ENCODE measurements at regions not wholly inside any gene's neighbourhood (a gene's known extent, or its start where the extent isn't known, plus 50 kb on each side); places are given as distances from the start of the nearest gene placed in this dataset.

DNA sequence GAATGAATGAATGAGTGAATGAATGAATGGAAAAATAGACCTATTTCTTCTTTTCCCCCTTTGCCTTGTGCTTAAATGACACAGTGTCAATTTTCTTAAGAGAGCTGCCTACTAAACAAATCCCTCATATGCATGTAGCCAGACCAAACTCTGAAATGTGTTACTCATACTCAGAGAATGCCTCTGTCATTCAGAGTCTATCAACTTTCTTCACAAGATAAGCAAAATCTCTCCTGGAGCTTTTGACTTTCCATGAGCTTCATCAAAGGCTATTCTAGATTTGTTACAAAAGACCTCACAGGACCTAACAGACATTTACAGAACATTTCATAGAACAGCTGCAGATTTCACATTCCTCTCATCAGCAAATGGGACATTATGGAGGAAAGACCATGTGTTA, 275.7 kb upstream of the MSX2 start:
- Histone ChIP-seq H3K9me2 (ENCODE audit: insufficient read depth) (no peaks in the 10 kb centered on the region), H2AFZ (ENCODE audit: low read depth, low read length, poor library complexity, severe bottlenecking) (no peak overlapping the region), H3K79me2 (ENCODE audit: insufficient read depth, low read length) (no peaks in the 10 kb centered on the region), H3K36me3 (ENCODE audit: control insufficient read depth in 1 of 2, insufficient read depth in 2 of 2, low read length in 2 of 2) (no peaks in the 10 kb centered on the region), H4K20me1 (ENCODE audit: insufficient read depth) (no peaks in the 10 kb centered on the region), H3K27me3 (ENCODE audit: insufficient read depth, low read length) (no peaks in the 10 kb centered on the region), H3K27ac (ENCODE audit: low read depth, low read length) (no peak overlapping the region), H3K9me3 (ENCODE audit: control insufficient read depth in 1 of 2, insufficient read depth in 1 of 2, low read depth in 1 of 2, low read length in 2 of 2) (no peaks in the 10 kb centered on the region), H3K4me3 (replicated peaks in 1 of 2; ENCODE audit: low read depth in 1 of 2, low read length in 2 of 2) (no peak overlapping the region), H3K4me1 (ENCODE audit: control insufficient read depth in 1 of 2, insufficient read depth in 2 of 2, low read length in 2 of 2) (0 out of 4 replicates have a peak, but pooled peaks cover 0 to 3% of the 10 kb centered on the region in 2 experiments), H3K9ac (ENCODE audit: low read length) (no peak overlapping the region), H3K4me2 (ENCODE audit: low read length) (no peak overlapping the region)
- BruUV-seq (replicated peaks), result no TSS peak
- ChIA-PET CTCF (no interaction called here), POLR2A (no interaction called here), RAD21 (ENCODE audit: low non-redundant PET in 1 of 2, low total read pairs in 2 of 2, uncharacterized antibody in 2 of 2, unreplicated experiment in 2 of 2) (no interaction called here)
- intact Hi-C loops (cut with micrococcal nuclease), result no loop called here
- DNase-seq (ENCODE audit: low read depth, low spot score), result no peak
- TF ChIP-seq, protein P1, sequence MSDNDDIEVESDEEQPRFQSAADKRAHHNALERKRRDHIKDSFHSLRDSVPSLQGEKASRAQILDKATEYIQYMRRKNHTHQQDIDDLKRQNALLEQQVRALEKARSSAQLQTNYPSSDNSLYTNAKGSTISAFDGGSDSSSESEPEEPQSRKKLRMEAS (IDR thresholded peaks at IDR 0.05), result no peak
- TF ChIP-seq POLR2AphosphoS5 (IDR thresholded peaks at IDR 0.05; ENCODE audit: low read depth, low read length) (no peak), EGR1 (IDR thresholded peaks at IDR 0.05; ENCODE audit: low read depth) (no peak), SP1 (IDR thresholded peaks at IDR 0.05; ENCODE audit: low read depth) (no peak), EZH2phosphoT487 (IDR thresholded peaks at IDR 0.05; ENCODE audit: borderline replicate concordance) (no peak), TCF7L2 (IDR thresholded peaks at IDR 0.05; ENCODE audit: borderline replicate concordance, extremely low read depth, insufficient read depth, insufficient read length) (no peak), ZFX (IDR thresholded peaks at IDR 0.05) (no peak), ELF1 (IDR thresholded peaks at IDR 0.05; ENCODE audit: borderline replicate concordance, low read depth) (no peak), SRF (IDR thresholded peaks at IDR 0.05; ENCODE audit: low read depth) (no peak), EZH2 (IDR thresholded peaks at IDR 0.05) (no peak), POLR2A (IDR thresholded peaks at IDR 0.05; ENCODE audit: borderline replicate concordance, extremely low read depth, insufficient read depth, insufficient read length) (no peak), RAD21 (IDR thresholded peaks at IDR 0.05; ENCODE audit: low read depth) (no peak)
- TF ChIP-seq, protein P2, sequence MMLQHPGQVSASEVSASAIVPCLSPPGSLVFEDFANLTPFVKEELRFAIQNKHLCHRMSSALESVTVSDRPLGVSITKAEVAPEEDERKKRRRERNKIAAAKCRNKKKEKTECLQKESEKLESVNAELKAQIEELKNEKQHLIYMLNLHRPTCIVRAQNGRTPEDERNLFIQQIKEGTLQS (IDR thresholded peaks at IDR 0.05), result no peak
- TF ChIP-seq, protein P3, sequence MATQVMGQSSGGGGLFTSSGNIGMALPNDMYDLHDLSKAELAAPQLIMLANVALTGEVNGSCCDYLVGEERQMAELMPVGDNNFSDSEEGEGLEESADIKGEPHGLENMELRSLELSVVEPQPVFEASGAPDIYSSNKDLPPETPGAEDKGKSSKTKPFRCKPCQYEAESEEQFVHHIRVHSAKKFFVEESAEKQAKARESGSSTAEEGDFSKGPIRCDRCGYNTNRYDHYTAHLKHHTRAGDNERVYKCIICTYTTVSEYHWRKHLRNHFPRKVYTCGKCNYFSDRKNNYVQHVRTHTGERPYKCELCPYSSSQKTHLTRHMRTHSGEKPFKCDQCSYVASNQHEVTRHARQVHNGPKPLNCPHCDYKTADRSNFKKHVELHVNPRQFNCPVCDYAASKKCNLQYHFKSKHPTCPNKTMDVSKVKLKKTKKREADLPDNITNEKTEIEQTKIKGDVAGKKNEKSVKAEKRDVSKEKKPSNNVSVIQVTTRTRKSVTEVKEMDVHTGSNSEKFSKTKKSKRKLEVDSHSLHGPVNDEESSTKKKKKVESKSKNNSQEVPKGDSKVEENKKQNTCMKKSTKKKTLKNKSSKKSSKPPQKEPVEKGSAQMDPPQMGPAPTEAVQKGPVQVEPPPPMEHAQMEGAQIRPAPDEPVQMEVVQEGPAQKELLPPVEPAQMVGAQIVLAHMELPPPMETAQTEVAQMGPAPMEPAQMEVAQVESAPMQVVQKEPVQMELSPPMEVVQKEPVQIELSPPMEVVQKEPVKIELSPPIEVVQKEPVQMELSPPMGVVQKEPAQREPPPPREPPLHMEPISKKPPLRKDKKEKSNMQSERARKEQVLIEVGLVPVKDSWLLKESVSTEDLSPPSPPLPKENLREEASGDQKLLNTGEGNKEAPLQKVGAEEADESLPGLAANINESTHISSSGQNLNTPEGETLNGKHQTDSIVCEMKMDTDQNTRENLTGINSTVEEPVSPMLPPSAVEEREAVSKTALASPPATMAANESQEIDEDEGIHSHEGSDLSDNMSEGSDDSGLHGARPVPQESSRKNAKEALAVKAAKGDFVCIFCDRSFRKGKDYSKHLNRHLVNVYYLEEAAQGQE (IDR thresholded peaks at IDR 0.05; ENCODE audit: low read depth), result no peak
- TF ChIP-seq, protein P4, sequence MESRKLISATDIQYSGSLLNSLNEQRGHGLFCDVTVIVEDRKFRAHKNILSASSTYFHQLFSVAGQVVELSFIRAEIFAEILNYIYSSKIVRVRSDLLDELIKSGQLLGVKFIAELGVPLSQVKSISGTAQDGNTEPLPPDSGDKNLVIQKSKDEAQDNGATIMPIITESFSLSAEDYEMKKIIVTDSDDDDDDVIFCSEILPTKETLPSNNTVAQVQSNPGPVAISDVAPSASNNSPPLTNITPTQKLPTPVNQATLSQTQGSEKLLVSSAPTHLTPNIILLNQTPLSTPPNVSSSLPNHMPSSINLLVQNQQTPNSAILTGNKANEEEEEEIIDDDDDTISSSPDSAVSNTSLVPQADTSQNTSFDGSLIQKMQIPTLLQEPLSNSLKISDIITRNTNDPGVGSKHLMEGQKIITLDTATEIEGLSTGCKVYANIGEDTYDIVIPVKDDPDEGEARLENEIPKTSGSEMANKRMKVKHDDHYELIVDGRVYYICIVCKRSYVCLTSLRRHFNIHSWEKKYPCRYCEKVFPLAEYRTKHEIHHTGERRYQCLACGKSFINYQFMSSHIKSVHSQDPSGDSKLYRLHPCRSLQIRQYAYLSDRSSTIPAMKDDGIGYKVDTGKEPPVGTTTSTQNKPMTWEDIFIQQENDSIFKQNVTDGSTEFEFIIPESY (IDR thresholded peaks at IDR 0.05; ENCODE audit: extremely low read depth, insufficient replicate concordance, low read length), result no peak
- TF ChIP-seq, protein P5, sequence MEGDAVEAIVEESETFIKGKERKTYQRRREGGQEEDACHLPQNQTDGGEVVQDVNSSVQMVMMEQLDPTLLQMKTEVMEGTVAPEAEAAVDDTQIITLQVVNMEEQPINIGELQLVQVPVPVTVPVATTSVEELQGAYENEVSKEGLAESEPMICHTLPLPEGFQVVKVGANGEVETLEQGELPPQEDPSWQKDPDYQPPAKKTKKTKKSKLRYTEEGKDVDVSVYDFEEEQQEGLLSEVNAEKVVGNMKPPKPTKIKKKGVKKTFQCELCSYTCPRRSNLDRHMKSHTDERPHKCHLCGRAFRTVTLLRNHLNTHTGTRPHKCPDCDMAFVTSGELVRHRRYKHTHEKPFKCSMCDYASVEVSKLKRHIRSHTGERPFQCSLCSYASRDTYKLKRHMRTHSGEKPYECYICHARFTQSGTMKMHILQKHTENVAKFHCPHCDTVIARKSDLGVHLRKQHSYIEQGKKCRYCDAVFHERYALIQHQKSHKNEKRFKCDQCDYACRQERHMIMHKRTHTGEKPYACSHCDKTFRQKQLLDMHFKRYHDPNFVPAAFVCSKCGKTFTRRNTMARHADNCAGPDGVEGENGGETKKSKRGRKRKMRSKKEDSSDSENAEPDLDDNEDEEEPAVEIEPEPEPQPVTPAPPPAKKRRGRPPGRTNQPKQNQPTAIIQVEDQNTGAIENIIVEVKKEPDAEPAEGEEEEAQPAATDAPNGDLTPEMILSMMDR (IDR thresholded peaks at IDR 0.05 in 2 of 3, conservative IDR thresholded peaks at IDR 0.05 in 1 of 3; ENCODE audit: borderline replicate concordance in 1 of 3, insufficient read depth in 1 of 3, low read depth in 2 of 3, low read length in 2 of 3), result no peak
- ATAC-seq, result no peak

All from HCT116 (cell line).